Activated CD4-positive, alpha-beta memory T cell treated with anti-CD3 and anti-CD28 coated beads for 36 hours (primary cell): ENCODE measurements at regions not wholly inside any gene's neighbourhood (a gene's known extent, or its start where the extent isn't known, plus 50 kb on each side); places are given as distances from the start of the nearest gene placed in this dataset.
"Not testable (repeated sequence)": the region's sequence is repeated elsewhere in the genome, so short reads cannot be mapped to it uniquely, and the experiment has no call there.

Source experiments
- CTCF ChIA-PET: fragments of 350-600 bp; sonication (Branson Sonifier 250); formaldehyde crosslinking; loops from one replicate; lab custom pipeline; 2021; ENCODE audit warnings: antibody characterized with exemption, inconsistent platforms; lab: Charles Lee
- POLR2A ChIA-PET: fragments of 350-600 bp; sonication (Branson Sonifier 250); formaldehyde crosslinking; loops from one replicate; lab custom pipeline; 2021; ENCODE audit warnings: antibody characterized with exemption; lab: Charles Lee
- DNase-seq: peaks from one replicate; pipeline ENCODE4 v3.0.0-alpha.2; 2020
- H3K27ac Mint-ChIP-seq: one replicate; pipeline ENCODE4 v1.8.0; 2021; ENCODE audit warnings: mixed read lengths
- H3K27me3 Mint-ChIP-seq: one replicate; pipeline ENCODE4 v1.8.0; 2021; ENCODE audit warnings: mixed read lengths
- H3K36me3 Mint-ChIP-seq: one replicate; pipeline ENCODE4 v1.8.0; 2021; ENCODE audit warnings: mixed read lengths
- H3K4me1 Mint-ChIP-seq: one replicate; pipeline ENCODE4 v1.8.0; 2021; ENCODE audit warnings: low read depth, mixed read lengths
- H3K4me3 Mint-ChIP-seq: one replicate; pipeline ENCODE4 v1.8.0; 2021; ENCODE audit warnings: mild to moderate bottlenecking, mixed read lengths
- H3K9me3 Mint-ChIP-seq: one replicate; pipeline ENCODE4 v1.8.0; 2021; ENCODE audit warnings: mixed read lengths
- intact Hi-C: fragments of 100-400 bp; cut with micrococcal nuclease; formaldehyde crosslinking; loops from one replicate; pipeline ENCODE4 v1.15.1; 2023

DNA sequence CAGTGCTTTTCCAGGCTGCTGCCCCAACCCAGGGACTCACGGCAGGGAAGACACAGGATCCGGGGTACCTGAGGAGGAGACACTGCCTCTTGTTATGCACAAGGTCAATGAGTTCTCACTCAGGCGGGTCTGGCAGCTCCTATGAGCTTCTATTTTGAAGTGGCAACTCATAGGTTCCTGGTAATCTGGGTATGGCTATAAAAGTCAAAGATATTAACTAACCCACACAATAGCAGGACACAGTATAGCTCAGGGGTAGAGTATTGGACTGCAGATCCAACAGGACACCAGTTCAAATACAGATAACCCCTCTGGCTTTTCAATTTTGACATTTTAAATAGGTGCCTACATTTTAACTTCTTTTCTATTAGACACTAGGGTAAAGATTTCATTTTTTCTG, 130.3 kb upstream of the ZNF746 start:
- ChIA-PET CTCF (interaction anchor here (1.0 kb wide), 1 partner anchor 206 kb away, joined by 3 read pairs; no protein-coding TSS in a partner anchor), POLR2A (no interaction called here)
- DNase-seq, result no peak
- Mint-ChIP-seq H3K27me3 (peaks cover 5% of the 10 kb centered on the region), H3K36me3 (no peaks in the 10 kb centered on the region), H3K4me3 (no peak overlapping the region), H3K4me1 (peaks cover 14% of the 10 kb centered on the region), H3K27ac (no peak overlapping the region), H3K9me3 (no peaks in the 10 kb centered on the region)
- intact Hi-C loops, result loop anchor here (10.0 kb wide), 1 partner anchor 503 kb away; the partner anchor contains the start of gene ZNF425

DNA sequence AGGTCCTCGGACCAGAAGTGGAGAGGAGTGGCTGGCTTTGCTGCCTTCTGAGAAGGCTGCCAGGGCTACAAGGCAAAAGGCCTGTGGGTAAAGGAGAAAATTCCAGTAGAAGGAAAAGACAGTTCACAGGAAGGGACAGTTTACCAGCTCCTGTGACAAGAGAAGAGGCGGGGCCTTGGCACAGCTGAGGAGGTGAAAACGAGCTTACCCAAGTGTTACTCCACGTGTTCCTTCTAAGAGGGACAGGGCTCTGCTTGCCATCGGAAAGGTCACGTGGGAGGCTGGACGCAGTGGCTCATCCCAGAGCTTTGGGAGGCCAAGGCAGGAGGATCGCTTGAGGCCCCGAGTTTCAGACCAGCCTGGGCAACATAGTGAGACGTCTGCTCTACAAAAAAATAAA, 129.4 kb upstream of the ZNF746 start:
- ChIA-PET CTCF (interaction anchor here (0.7 to 1.6 kb wide), 3 partner anchors 10 to 365 kb away, joined by 3 to 4 read pairs (median 3); partner anchors contain the start of gene ZNF783), POLR2A (no interaction called here)
- Mint-ChIP-seq H3K4me1 (peaks cover 23% of the 10 kb centered on the region), H3K4me3 (no peak overlapping the region), H3K27me3 (peaks cover 5% of the 10 kb centered on the region), H3K9me3 (no peaks in the 10 kb centered on the region), H3K36me3 (peaks cover under 1% of the 10 kb centered on the region), H3K27ac (no peak overlapping the region)
- DNase-seq, result no peak
- intact Hi-C loops, result loop anchor here (1.0 to 10.0 kb wide), 2 partner anchors 128 to 502 kb away; partner anchors contain the start of gene ZNF425

DNA sequence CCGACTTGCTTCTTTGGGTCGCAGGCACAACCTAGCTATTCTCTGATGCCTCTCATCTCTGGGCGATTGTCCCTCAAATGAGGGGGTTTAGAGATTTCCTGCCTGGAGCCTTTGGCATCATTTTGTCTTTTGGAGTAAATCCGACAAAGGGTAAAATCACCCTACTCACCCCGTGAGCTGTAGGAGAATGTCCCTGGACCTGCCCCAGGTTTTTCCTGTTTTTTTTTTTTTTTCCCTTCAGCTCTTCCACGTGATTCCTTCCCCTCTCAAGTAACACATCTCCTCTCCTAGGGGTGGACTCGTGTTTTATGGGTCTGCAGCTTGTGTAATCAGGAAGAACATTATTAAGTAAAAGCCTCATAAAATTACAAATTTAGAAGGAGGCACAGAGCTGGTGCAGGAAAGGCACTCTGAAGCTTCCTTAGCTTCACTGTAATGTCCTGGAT, 128.4 kb upstream of the ZNF746 start:
- H3K27me3 Mint-ChIP-seq, result peaks cover 5% of the 10 kb centered on the region
- no peak for DNase-seq
- ChIA-PET CTCF (interaction anchor here (0.5 to 3.4 kb wide), 13 partner anchors 10 to 641 kb away, joined by 3 to 29 read pairs (median 3); partner anchors contain the start of genes ZNF777 and ZNF783), POLR2A (no interaction called here)
- no peaks in the 10 kb centered on the region for H3K9me3 Mint-ChIP-seq
- no peak overlapping the region for H3K4me3 Mint-ChIP-seq
- H3K36me3 Mint-ChIP-seq, result peaks cover 5% of the 10 kb centered on the region
- intact Hi-C loops, result loop anchor here (1.0 to 10.0 kb wide), 3 partner anchors 89 to 501 kb away; partner anchors contain the start of gene ZNF425
- H3K4me1 Mint-ChIP-seq, result peaks cover 33% of the 10 kb centered on the region
- H3K27ac Mint-ChIP-seq, result no peak overlapping the region

DNA sequence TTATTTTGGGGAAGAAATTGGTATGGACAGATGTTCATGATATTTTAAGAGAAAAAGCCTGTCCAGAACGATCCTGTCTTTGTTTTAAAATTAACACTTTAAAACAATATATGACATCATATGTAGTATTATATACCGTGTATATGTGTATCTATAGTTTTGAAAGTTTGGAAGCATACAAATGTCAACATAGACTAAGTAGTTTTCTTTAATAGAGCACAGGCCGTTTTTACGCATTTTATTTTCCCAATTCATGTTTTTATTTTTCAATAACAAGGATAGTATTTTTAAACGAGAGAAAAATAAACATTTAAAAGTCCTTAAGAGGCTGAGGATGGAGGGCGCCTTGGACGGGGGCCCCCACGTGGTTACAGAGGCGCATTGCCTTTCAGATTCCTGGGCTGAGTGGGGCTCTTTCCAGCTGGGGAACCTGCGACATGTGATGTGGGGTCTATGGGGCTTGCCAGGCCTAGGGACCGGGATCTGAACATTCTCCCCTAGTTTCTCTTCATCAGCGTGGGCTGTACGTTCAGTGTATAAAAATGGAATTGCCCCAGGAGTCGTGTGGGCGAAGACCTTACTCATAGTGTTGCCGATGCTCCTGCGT, 127.8 kb upstream of the ZNF746 start:
- Mint-ChIP-seq H3K9me3 (no peaks in the 10 kb centered on the region), H3K27me3 (peaks cover 5% of the 10 kb centered on the region), H3K4me3 (peak overlapping the region; percentile 37), H3K36me3 (peaks cover 10% of the 10 kb centered on the region), H3K27ac (no peak overlapping the region), H3K4me1 (peaks cover 39% of the 10 kb centered on the region)
- DNase-seq, result peak; percentile 76
- POLR2A ChIA-PET, result interaction anchor here (0.9 to 1.7 kb wide), 4 partner anchors 11 to 203 kb away, joined by 3 to 4 read pairs (median 4); no protein-coding TSS in a partner anchor
- intact Hi-C loops, result loop anchor here (2.0 to 10.0 kb wide), 2 partner anchors 89 to 501 kb away; partner anchors contain the start of gene ZNF425
- CTCF ChIA-PET, result interaction anchor here (0.5 to 3.4 kb wide), 28 partner anchors 8 to 641 kb away, joined by 3 to 29 read pairs (median 4); partner anchors contain the start of genes ZNF777 and ZNF783

DNA sequence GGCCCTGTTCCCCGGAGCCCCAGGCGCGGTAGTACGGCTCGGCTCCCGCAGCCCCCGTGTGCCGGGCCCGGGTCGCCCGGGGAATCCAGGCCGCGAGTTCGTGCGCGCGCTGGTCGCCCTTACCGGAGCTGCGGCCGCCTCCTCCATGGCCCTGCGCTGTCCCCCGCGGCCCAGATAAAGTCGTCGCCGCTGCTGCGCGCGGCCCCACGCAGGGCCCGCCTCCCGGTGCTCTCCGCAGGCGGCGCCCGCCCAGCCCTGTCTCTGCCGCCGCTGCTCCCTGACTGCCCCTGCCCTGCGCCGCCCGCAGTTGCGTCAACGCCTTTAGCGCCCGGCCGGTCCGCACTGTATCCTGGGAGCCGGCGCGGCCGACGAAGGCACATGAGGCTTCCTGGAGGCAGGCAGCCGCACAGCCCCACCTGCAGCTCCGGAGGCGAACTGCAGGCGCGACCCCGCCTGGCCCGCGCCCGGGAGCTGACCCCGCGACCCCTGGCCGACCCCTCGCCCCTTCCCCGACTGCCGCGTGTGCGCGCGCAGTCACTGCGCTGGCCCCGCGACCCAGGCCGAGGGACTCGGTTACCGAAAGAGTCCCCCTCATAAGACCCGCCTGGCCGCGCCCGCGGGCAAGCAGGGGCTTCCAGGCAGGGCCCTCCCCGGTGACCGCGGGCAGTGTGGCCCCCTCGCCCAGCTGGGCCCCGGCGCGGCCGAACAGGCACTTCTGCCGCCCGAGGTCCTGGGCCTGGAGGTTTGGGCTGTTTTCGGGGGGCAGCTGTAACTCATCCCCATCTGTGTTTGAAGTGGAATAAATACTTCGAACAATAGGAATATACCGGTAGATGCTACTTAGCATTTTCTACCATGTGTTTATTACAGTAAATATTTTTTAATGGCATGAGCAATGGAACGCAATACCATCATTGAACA, 127.1 kb upstream of the ZNF746 start:
- intact Hi-C loops, result loop anchor here (1.0 to 10.0 kb wide), 7 partner anchors 42 to 500 kb away; partner anchors contain the start of genes ATP6V0E2 and ZNF425
- peaks cover 5% of the 10 kb centered on the region for H3K27me3 Mint-ChIP-seq
- DNase-seq, result peak; percentile 94
- peaks cover 18% of the 10 kb centered on the region for H3K36me3 Mint-ChIP-seq
- ChIA-PET POLR2A (interaction anchor here (0.6 to 1.7 kb wide), 7 partner anchors 11 to 202 kb away, joined by 3 to 4 read pairs (median 3); partner anchors contain the start of gene ZNF777), CTCF (interaction anchor here (0.6 to 3.4 kb wide), 26 partner anchors 9 to 637 kb away, joined by 3 to 29 read pairs (median 4); partner anchors contain the start of genes ZNF282, ZNF777 and ZNF783)
- H3K4me1 Mint-ChIP-seq, result peaks cover 46% of the 10 kb centered on the region
- peak overlapping the region; percentile 83 for H3K4me3 Mint-ChIP-seq
- H3K9me3 Mint-ChIP-seq, result no peaks in the 10 kb centered on the region
- H3K27ac Mint-ChIP-seq, result peak overlapping the region; percentile 79

DNA sequence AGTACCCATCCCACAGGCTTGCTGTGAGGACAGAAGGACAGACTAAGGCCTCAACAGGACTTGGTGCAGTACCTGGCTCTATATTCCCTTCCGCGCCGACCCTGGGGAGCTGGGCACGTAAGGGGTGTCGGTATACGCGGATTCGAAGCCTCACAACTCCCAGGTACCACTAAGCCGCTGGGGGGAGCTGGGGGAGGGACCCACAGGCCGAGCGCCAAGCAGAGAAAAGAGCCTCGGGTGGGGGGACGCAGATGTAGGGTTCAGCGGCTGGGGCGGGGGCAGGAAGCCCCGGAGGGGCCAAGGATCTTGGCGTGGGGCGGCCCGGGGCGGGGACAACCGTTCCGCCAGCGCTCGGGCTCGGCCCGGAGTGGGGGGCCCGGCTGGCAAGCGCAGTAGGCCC, 126.4 kb upstream of the ZNF746 start:
- intact Hi-C loops, result loop anchor here (1.0 to 10.0 kb wide), 7 partner anchors 42 to 499 kb away; partner anchors contain the start of genes ATP6V0E2 and ZNF425
- H3K4me1 Mint-ChIP-seq, result peaks cover 49% of the 10 kb centered on the region
- ChIA-PET POLR2A (interaction anchor here (0.6 to 1.7 kb wide), 8 partner anchors 10 to 202 kb away, joined by 3 to 4 read pairs (median 3); partner anchors contain the start of gene ZNF777), CTCF (interaction anchor here (0.6 to 3.4 kb wide), 21 partner anchors 10 to 636 kb away, joined by 3 to 29 read pairs (median 4); partner anchors contain the start of genes ZNF282, ZNF777 and ZNF783)
- peak overlapping the region; percentile 77 for H3K27ac Mint-ChIP-seq
- H3K4me3 Mint-ChIP-seq, result peak overlapping the region; percentile 92
- peak; percentile 62 for DNase-seq
- H3K9me3 Mint-ChIP-seq, result no peaks in the 10 kb centered on the region
- H3K36me3 Mint-ChIP-seq, result peaks cover 23% of the 10 kb centered on the region
- peaks cover 5% of the 10 kb centered on the region for H3K27me3 Mint-ChIP-seq

DNA sequence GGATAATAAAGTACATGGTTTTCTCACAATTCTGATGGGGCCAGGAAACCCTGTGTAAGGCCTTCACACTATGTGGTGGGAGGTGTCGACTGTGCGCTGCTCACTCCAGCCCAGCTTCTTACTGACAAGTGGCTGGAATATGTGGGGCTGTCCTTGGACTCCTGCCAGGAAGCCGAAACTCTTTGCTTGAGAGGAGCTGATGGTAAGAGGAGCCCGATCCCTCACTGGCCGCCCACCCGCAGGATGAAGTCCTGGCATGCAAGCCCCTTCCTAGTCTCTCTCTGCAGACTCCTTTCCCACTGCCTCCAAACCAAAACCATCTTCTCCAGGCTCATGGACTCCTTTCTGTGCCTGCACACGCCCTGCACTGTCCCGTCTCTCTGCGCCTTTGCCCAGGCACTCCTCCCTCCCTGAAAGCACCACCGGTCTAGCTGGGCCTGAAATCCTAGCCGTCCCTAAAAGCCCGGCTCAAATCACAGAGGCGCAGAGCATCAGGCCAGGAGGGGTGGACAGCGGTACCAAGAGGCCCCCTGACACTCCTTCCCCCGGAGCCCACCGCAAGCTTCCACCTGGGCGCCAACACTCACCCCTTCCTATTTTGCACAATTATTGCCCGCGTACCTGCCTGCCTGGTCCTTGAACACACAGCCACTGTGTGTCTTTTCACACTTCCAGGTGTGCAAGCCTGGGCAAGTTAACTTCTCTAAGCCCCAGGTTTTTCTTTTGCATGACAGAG, 125.8 kb upstream of the ZNF746 start:
- POLR2A ChIA-PET, result interaction anchor here (0.7 to 1.0 kb wide), 2 partner anchors 23 to 129 kb away, joined by 3 read pairs; no protein-coding TSS in a partner anchor
- not testable (repeated sequence) for DNase-seq
- peak overlapping the region; percentile 77 for H3K27ac Mint-ChIP-seq

DNA sequence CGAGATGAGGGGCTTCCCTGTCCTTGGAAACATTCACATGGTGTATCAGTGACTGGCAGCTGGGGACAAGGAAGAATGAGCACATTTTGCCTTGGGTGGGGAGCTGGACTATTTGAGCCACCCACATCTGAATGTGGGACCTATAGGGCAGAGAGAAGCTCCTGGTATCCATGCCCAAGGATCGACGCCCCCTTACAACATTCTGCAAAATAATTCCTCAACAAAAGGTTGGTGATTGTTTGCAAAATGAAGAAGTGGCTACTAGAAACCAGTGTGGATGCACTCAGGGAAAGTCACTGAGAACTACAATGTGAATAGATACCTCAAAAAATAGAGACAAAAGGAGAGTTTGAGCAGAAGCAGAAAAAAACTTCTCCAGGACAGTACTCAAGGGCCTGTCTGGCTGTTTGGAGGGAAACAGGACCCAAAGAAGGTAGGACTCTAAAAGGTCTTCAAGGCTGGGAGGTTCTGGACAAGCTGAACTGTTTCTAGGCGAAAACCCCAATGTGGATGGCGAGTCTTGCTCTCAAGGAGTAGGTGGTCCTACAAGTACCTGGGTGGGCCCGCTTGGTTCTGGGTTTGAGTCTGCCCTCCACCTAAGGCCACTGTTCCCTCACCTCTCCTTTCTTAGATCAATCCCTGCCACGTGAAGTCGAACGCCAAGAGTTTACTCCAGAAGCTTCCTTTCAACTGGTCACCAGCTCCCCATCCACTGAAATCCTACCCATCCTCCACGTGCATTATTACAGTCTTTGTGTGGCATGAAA, 125.0 kb upstream of the ZNF746 start:
- Mint-ChIP-seq H3K27me3 (peaks cover 5% of the 10 kb centered on the region), H3K36me3 (peaks cover 30% of the 10 kb centered on the region), H3K4me1 (peaks cover 49% of the 10 kb centered on the region), H3K9me3 (no peaks in the 10 kb centered on the region), H3K4me3 (peak overlapping the region; percentile 92), H3K27ac (peak overlapping the region; percentile 47)
- POLR2A ChIA-PET, result interaction anchor here (0.6 to 0.7 kb wide), 2 partner anchors 377 to 426 kb away, joined by 3 to 5 read pairs; no protein-coding TSS in a partner anchor
- no peak for DNase-seq
- intact Hi-C loops, result loop anchor here (5.0 to 10.0 kb wide), 4 partner anchors 40 to 498 kb away; partner anchors contain the start of genes ATP6V0E2 and ZNF425
- CTCF ChIA-PET, result interaction anchor here (1.2 to 1.3 kb wide), 3 partner anchors 22 to 361 kb away, joined by 3 to 5 read pairs (median 5); partner anchors contain the start of gene ZNF783

More for the DNA sequence above, 125.8 kb upstream of the ZNF746 start:
- intact Hi-C loops, result loop anchor here (5.0 to 10.0 kb wide), 4 partner anchors 41 to 499 kb away; partner anchors contain the start of genes ATP6V0E2 and ZNF425
- H3K9me3 Mint-ChIP-seq, H3K27me3 Mint-ChIP-seq: not testable (repeated sequence)
- Mint-ChIP-seq H3K4me3 (peak overlapping the region; percentile 92), H3K4me1 (peaks cover 49% of the 10 kb centered on the region), H3K36me3 (peaks cover 23% of the 10 kb centered on the region)
- CTCF ChIA-PET, result interaction anchor here (1.3 to 3.4 kb wide), 8 partner anchors 13 to 361 kb away, joined by 3 to 29 read pairs (median 6); partner anchors contain the start of gene ZNF783

DNA sequence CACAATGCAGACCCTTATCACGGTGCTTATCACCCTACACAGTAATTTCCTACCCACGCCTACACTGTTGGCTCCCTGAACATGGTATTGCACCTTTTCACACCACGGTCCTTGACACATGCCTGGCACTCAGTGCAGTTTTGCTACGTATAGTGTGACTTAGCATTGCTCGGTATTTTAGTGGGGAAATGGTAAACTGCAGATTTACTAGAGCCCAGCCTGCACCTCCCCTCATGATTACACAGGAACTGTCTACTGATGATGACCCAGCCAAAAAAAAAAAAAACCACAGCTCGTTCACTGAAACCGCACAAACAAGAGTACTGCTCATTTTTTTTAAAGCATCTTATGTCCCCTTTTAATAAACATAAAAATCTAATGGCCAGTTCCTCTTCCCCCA, 124.2 kb upstream of the ZNF746 start:
- Mint-ChIP-seq H3K27me3 (peaks cover 4% of the 10 kb centered on the region), H3K27ac (peak overlapping the region; percentile 47), H3K36me3 (peaks cover 37% of the 10 kb centered on the region), H3K4me3 (peak overlapping the region; percentile 92), H3K4me1 (peaks cover 49% of the 10 kb centered on the region), H3K9me3 (no peaks in the 10 kb centered on the region)
- POLR2A ChIA-PET, result interaction anchor here (0.7 kb wide), 1 partner anchor 376 kb away, joined by 5 read pairs; no protein-coding TSS in a partner anchor
- intact Hi-C loops, result loop anchor here (1.0 to 10.0 kb wide), 6 partner anchors 21 to 497 kb away; partner anchors contain the start of genes ATP6V0E2 and ZNF425
- peak; percentile 78 for DNase-seq
- CTCF ChIA-PET, result interaction anchor here (1.2 to 1.3 kb wide), 2 partner anchors 21 to 23 kb away, joined by 5 read pairs; no protein-coding TSS in a partner anchor
